ENCODE measurements at regions not wholly inside any gene's neighbourhood (a gene's known extent, or its start where the extent isn't known, plus 50 kb on each side); places are given as distances from the start of the nearest gene placed in this dataset.

GRCh38 chr13:67775359-67775758 is 545.2 kb upstream of the PCDH9 start:
- TF ChIP-seq CTCF (IDR thresholded peaks at IDR 0.05) (no peak), POLR2AphosphoS5 (IDR thresholded peaks at IDR 0.05; ENCODE audit: low read depth, low read length) (no peak), TCF7L2 (IDR thresholded peaks at IDR 0.05; ENCODE audit: low read depth, low read length) (no peak), SIN3A (IDR thresholded peaks at IDR 0.05; ENCODE audit: borderline replicate concordance, insufficient read depth, low read depth, low read length) (no peak), REST (IDR thresholded peaks at IDR 0.05; ENCODE audit: insufficient read depth in 1 of 2, low read depth in 2 of 2, low read length in 1 of 2) (no peak)
